Embryonic facial prominence (tissue), 1 donor: ENCODE measurements at regions not wholly inside any gene's neighbourhood (a gene's known extent, or its start where the extent isn't known, plus 50 kb on each side); places are given as distances from the start of the nearest gene placed in this dataset.

ENCODE experiments used
- DNase-seq: peaks from one replicate; pipeline ENCODE4 v3.0.0-alpha.2; 2016; ENCODE audit errors: extremely low spot score

DNA sequence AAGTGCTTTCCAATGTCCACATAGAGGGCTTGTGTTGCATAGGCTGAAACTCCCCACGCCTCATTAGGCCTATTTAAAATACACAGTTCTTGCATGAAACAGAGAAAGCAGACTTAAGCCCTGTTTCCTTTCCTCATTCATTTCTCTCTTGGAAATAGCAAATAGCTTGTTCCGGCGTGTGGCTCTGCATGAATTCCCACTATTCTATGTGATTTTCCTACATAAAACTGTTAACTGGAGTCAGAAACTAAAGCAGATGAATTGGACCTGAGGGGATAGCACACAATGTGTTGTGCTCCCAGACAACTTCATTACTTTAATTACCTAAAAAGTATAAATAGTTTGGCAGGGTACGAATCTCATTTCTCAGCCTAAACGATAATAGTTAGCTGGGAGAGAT lies 981.5 kb downstream of the SORCS1 start:
- DNase-seq = no peak

DNA sequence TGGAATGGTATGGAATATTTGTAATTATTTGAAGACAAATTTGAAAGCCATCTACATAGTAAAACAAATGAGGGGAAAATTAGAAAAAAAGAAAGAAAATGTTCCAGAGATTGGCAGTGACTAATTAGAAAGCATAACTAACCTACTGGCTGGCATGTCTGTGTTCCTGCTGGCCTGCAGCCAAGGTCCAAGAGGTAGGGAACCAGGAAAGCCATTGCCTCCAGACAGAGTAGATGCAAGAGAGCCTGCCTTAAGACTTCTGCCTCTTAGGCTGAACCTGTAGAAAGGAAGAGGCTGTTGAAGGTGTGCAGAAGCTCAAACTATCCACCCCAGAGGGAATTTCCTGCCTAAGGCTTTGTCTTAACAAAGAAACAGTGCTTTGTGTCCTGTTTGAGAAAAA lies 982.0 kb downstream of the SORCS1 start:
- DNase-seq = no peak

GRCh38 chr10:106181501-106181900 lies 983.0 kb downstream of the SORCS1 start:
- DNase-seq = no peak

DNA sequence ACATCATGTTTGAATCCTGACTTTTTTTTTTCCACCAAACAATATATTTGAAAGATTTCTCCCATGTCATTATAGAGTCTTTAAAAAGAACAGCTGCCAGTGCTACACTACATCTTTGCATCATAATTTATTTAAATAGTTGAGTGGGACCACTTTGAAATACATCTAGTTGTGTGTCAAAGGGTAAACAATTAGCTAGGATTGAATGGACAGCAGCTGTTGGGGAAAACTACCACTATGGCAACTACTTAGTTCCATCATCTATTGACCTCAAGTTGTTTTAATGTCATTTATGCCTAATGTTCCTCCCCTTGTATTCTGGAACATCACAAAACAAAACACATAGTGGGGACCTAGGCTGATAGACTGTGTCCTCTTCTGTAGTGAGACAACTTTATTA lies 985.1 kb downstream of the SORCS1 start:
- no peak for DNase-seq

GRCh38 chr10:106175760-106176377 lies 988.6 kb downstream of the SORCS1 start:
- DNase-seq = no peak

- no peak for DNase-seq
Observed at GRCh38 chr10:106173838-106174237, 990.7 kb downstream of the SORCS1 start.

- DNase-seq = no peak
Observed at GRCh38 chr10:106169241-106169640, 995.3 kb downstream of the SORCS1 start.

DNA sequence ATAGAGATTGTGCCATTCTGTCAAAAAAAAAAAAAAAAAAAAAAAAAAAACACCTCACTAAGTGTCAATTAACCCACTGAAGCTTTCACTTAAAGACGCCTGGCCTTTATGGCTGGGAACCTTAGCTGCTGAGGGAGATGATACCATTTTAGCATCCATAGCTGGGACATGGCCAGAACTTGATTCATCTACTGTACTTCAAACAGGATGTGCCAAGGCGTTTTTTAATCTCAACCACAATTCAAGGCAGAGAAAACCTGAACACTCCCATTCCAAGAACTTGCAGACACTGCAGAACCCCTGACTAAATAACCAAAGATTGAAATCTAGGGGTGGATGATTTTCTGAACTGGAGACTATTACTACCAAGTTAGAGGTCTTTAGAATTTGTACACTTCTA lies 996.6 kb downstream of the SORCS1 start:
- DNase-seq = no peak

DNA sequence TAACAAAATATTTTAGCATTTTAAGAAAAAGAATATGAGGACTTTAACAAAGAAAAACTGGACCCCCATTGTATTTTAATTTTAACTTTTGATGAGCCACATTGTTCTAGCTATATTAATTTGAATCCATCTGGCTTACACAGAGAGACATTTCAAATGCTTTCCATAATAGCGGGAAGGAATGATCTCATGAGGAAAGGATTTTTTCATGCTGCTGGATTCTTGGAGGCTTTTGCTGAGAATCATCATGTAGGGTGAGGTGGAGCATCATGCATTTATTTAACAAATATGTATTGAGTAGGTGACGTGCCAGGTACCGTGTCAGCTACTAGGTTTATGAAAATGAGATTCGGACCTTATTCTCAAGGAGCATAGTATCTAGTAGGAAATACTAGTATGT lies 1006.3 kb downstream of the SORCS1 start:
- no peak for DNase-seq

DNA sequence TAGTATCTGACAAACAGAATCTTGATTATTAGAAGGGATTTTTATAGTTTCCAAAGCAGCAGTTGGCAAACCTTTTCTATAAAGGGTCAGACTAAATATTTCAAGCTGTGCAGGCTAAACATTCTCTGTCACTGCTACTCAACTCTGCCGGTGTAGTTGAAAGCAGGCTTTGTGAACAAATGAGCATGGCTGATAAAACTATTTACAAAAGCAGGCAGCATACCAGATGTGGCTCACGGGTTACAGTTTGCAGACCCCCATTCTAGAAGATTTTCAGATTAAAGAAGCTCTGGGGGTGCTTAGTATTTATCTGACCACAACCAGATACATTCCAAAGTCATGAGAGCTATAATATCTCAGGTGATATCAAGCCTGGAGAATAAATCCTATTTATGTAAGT lies 1017.5 kb downstream of the SORCS1 start:
- DNase-seq = no peak

GRCh38 chr10:106139915-106140314 lies 1024.6 kb downstream of the SORCS1 start:
- no peak for DNase-seq

DNA sequence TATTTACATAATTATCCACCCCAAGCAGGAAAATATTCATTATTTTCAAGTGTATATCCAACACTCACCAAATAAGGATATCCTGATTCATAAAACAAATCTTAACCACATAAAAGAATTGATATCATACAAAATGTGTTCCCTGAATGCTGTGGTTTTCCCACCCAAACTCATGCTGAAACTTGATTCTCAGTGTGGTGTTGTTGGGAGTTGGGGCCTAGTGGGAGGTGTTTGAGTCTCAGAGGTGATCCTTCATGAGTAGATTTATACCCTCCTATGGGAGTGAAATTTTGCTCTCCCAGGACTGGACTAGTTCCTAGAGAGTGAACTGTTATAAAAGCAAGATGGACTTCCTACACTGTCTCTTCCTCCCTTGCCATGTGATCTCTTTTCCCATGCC lies 1028.3 kb downstream of the SORCS1 start:
- DNase-seq = no peak

GRCh38 chr10:106134326-106135000 lies 1030.0 kb downstream of the SORCS1 start:
- DNase-seq = no peak

DNA sequence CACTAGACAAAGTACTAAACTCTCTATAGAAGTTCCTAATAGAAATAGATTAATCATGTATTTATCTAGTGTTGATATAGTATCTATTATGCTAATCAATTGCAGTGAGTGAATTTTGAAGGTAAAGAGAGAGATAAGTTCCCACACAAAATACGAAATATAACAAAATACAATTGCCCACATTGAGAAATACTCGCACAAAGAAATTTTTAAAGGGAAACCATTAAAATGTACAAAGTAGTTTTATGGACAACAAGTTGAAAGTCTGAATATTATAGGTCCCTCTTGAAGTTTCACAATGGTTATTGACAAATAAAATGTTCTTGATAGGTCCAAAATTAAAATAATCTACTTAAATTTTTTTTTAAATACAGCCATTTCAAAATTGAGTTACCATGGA lies 1031.1 kb downstream of the SORCS1 start:
- no peak for DNase-seq

GRCh38 chr10:106132956-106133355 lies 1031.5 kb downstream of the SORCS1 start:
- DNase-seq = no peak

DNA sequence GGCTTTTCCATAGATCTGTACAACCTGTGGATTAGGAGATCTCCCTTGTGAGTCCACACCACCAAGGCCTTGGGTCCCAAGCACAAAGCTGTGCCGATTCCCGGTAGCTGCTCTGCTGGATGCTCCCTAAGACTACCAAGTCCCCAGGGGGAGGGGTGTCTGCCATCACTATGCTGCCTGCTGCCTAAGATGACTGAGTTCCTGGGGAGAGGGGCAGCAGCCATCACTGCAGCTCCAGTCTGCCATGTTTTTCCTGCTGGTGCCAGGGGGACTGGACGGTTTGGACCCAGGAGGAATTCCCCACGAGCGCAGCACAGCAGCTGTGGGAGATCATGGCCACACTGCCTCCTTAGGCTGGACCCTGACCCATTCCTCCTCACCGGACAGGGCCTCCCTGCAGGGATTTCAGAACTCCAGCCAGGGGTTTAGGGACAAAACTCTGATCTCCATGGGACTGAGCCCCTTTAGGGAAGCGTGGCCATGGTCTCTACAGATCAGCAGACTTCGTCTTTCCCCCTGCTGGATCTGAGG lies 1049.8 kb downstream of the SORCS1 start:
- DNase-seq = no peak

GRCh38 chr10:106111246-106111645 lies 1053.3 kb downstream of the SORCS1 start:
- no peak for DNase-seq

- DNase-seq = no peak
Observed at GRCh38 chr10:106107706-106108105, 1056.8 kb downstream of the SORCS1 start.

GRCh38 chr10:106106114-106106513 lies 1058.4 kb downstream of the SORCS1 start:
- no peak for DNase-seq

DNA sequence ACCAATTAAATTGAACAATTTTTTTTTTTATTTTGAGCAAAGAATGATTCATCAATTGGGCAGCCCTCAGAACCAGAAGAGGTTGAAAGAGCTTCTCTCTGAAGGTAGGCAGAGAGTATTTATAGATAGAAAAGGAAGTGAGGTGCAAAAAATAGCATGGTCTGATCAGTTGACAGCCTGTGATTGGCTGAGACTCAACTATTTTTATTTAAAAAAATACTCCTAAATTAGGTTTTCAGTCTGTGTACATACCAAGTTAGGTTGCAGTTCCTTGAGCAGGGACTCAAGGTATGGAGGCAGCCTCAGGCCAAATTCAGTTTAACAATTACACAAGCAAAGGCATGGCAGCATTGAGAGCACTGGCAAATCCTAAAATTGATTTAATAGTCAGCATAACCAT lies 1074.7 kb downstream of the SORCS1 start:
- DNase-seq = no peak

GRCh38 chr10:106086391-106086790 lies 1078.1 kb downstream of the SORCS1 start:
- no peak for DNase-seq

- no peak for DNase-seq
Observed at GRCh38 chr10:106083572-106083971, 1080.9 kb downstream of the SORCS1 start.

DNA sequence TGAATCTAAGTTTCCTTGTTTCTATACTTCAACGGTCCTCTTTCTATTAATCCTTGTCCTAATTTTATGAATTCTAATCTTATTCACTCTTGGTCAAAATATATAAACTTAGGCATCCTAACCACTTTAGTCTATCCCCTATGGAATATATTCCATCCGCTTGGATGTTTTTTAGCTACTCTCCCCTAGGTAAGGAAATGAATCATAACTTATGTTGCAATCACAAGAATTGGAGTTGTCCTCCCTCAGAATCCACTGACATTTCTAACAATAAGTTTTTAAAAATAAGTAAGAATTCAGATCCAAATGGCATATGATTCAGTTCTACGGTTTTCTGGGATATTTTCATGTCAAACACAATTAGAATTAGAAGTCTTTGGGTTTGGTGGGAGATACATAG lies 1081.6 kb downstream of the SORCS1 start:
- DNase-seq = no peak
